ENCODE measurements at regions not wholly inside any gene's neighbourhood (a gene's known extent, or its start where the extent isn't known, plus 50 kb on each side); places are given as distances from the start of the nearest gene placed in this dataset.

GRCh38 chr10:83625831-83626360 is 513.4 kb upstream of the GHITM start:
- Mint-ChIP-seq H3K4me1 (peaks cover 10% of the 10 kb centered on the region), H3K27ac (no peak overlapping the region), H3K9me3 (no peaks in the 10 kb centered on the region), H3K36me3 (ENCODE audit: low read depth) (no peaks in the 10 kb centered on the region), H3K4me3 (no peak overlapping the region), H3K27me3 (ENCODE audit: low read depth, poor library complexity) (no peaks in the 10 kb centered on the region)
- TF ChIP-seq CTCF (IDR thresholded peaks at IDR 0.05) = no peak
- no peak for DNase-seq

- Mint-ChIP-seq H3K36me3 (ENCODE audit: low read depth) (no peaks in the 10 kb centered on the region), H3K27ac (no peak overlapping the region), H3K4me3 (no peak overlapping the region), H3K4me1 (no peaks in the 10 kb centered on the region), H3K9me3 (no peaks in the 10 kb centered on the region), H3K27me3 (ENCODE audit: low read depth, poor library complexity) (no peaks in the 10 kb centered on the region)
- DNase-seq = no peak
- no peak for TF ChIP-seq CTCF (IDR thresholded peaks at IDR 0.05)
Observed at GRCh38 chr10:83632701-83633100, 506.6 kb upstream of the GHITM start.

GRCh38 chr10:83633547-83633946 is 505.8 kb upstream of the GHITM start:
- Mint-ChIP-seq H3K9me3 (no peaks in the 10 kb centered on the region), H3K4me1 (no peaks in the 10 kb centered on the region), H3K36me3 (ENCODE audit: low read depth) (no peaks in the 10 kb centered on the region), H3K27ac (no peak overlapping the region), H3K4me3 (no peak overlapping the region), H3K27me3 (ENCODE audit: low read depth, poor library complexity) (no peaks in the 10 kb centered on the region)
- no peak for TF ChIP-seq CTCF (IDR thresholded peaks at IDR 0.05)
- no peak for DNase-seq

- no peak for TF ChIP-seq CTCF (IDR thresholded peaks at IDR 0.05)
- no peaks in the 10 kb centered on the region for H3K9me3 Mint-ChIP-seq
- no peak for DNase-seq
- no peaks in the 10 kb centered on the region for H3K4me1 Mint-ChIP-seq
- H3K27me3 Mint-ChIP-seq (ENCODE audit: low read depth, poor library complexity) = no peaks in the 10 kb centered on the region
- no peak overlapping the region for H3K27ac Mint-ChIP-seq
- H3K4me3 Mint-ChIP-seq = no peak overlapping the region
- no peaks in the 10 kb centered on the region for H3K36me3 Mint-ChIP-seq (ENCODE audit: low read depth)
Observed at GRCh38 chr10:83636826-83637225, 502.5 kb upstream of the GHITM start.

- Mint-ChIP-seq H3K27me3 (ENCODE audit: low read depth, poor library complexity) (no peaks in the 10 kb centered on the region), H3K4me1 (peaks cover 38% of the 10 kb centered on the region), H3K27ac (no peak overlapping the region), H3K36me3 (ENCODE audit: low read depth) (no peaks in the 10 kb centered on the region), H3K9me3 (no peaks in the 10 kb centered on the region), H3K4me3 (no peak overlapping the region)
- no peak for TF ChIP-seq CTCF (IDR thresholded peaks at IDR 0.05)
- no peak for DNase-seq
Observed at GRCh38 chr10:83647526-83647925, 491.8 kb upstream of the GHITM start.

- no peaks in the 10 kb centered on the region for H3K36me3 Mint-ChIP-seq (ENCODE audit: low read depth)
- no peak overlapping the region for H3K27ac Mint-ChIP-seq
- TF ChIP-seq CTCF (IDR thresholded peaks at IDR 0.05) = no peak
- no peak for DNase-seq
- no peaks in the 10 kb centered on the region for H3K27me3 Mint-ChIP-seq (ENCODE audit: low read depth, poor library complexity)
- H3K9me3 Mint-ChIP-seq = no peaks in the 10 kb centered on the region
- no peak overlapping the region for H3K4me3 Mint-ChIP-seq
- peaks cover 38% of the 10 kb centered on the region for H3K4me1 Mint-ChIP-seq
Observed at GRCh38 chr10:83648201-83648600, 491.1 kb upstream of the GHITM start.
